Thoracic aorta (tissue), 2 donors: ENCODE measurements at regions not wholly inside any gene's neighbourhood (a gene's known extent, or its start where the extent isn't known, plus 50 kb on each side); places are given as distances from the start of the nearest gene placed in this dataset.

ENCODE experiments used
- ATAC-seq: fragments of 150-250 bp; one replicate; pipeline ENCODE4 v1.8.0; 2017; ENCODE audit warnings: low read depth; ENCODE audit not compliant: insufficient number of reproducible peaks, low FRiP score
- DNase-seq: peaks from one replicate; pipeline ENCODE4 v3.0.0-alpha.2; 2020; ENCODE audit warnings: low spot score
- H3K27ac ChIP-seq, 2 donors: fragments of 200-600 bp; sonication (generic); 1 replicate in 1 of 2; 2 replicates in 1 of 2; pipeline ENCODE4 v1.5.1; 2016; ENCODE audit warnings: mild to moderate bottlenecking in 2 of 2, moderate library complexity in 2 of 2
- H3K27me3 ChIP-seq: fragments of 200-600 bp; sonication (generic); replicated peaks from 2 replicates; pipeline ENCODE4 v1.6.0; 2016; ENCODE audit warnings: mild to moderate bottlenecking; ENCODE audit not compliant: insufficient read depth
- H3K36me3 ChIP-seq: fragments of 200-600 bp; sonication (generic); one replicate; pipeline ENCODE4 v1.5.1; 2016
- H3K4me1 ChIP-seq, 2 donors: fragments of 200-600 bp; sonication (generic); 1 replicate in 1 of 2; 2 replicates in 1 of 2; pipeline versions ENCODE4 v1.5.1 to v1.6.0; 2016; ENCODE audit warnings: low read depth in 2 of 2, mild to moderate bottlenecking in 1 of 2; ENCODE audit not compliant: control insufficient read depth in 1 of 2
- H3K4me3 ChIP-seq: fragments of 200-600 bp; sonication (generic); 2 replicates; pipeline ENCODE4 v1.5.1; 2016; ENCODE audit warnings: mild to moderate bottlenecking
- H3K9me3 ChIP-seq: fragments of 200-600 bp; sonication (generic); 2 replicates; pipeline ENCODE4 v1.5.1; 2016
- CTCF ChIP-seq: fragments of 200-600 bp; sonication (generic); IDR thresholded peaks from one replicate; pipeline ENCODE4 v1.5.1; 2019; ENCODE audit warnings: antibody characterized with exemption

- Histone ChIP-seq H3K27me3 (no peaks in the 10 kb centered on the region), H3K27ac (no peak overlapping the region), H3K36me3 (no peaks in the 10 kb centered on the region), H3K9me3 (no peaks in the 10 kb centered on the region), H3K4me1 (no peaks in the 10 kb centered on the region), H3K4me3 (no peak overlapping the region)
- no peak for TF ChIP-seq CTCF
- DNase-seq = no peak
- ATAC-seq = no peak
Measured at GRCh38 chr12:45621703-45622102, 107.8 kb upstream of the ARID2 start.

- Histone ChIP-seq H3K9me3 (no peaks in the 10 kb centered on the region), H3K27me3 (no peaks in the 10 kb centered on the region), H3K27ac (no peak overlapping the region), H3K36me3 (no peaks in the 10 kb centered on the region), H3K4me3 (no peak overlapping the region), H3K4me1 (no peaks in the 10 kb centered on the region)
- DNase-seq (no peak), ATAC-seq (no peak)
- TF ChIP-seq CTCF = no peak
Measured at GRCh38 chr12:45622210-45622937, 107.1 kb upstream of the ARID2 start.

GRCh38 chr12:45623221-45623620, 106.3 kb upstream of the ARID2 start:
- H3K4me1 ChIP-seq = no peaks in the 10 kb centered on the region
- H3K4me3 ChIP-seq = no peak overlapping the region
- no peaks in the 10 kb centered on the region for H3K9me3 ChIP-seq
- TF ChIP-seq CTCF = no peak
- H3K27me3 ChIP-seq = no peaks in the 10 kb centered on the region
- no peak overlapping the region for H3K27ac ChIP-seq
- DNase-seq = no peak
- ATAC-seq = no peak
- H3K36me3 ChIP-seq = no peaks in the 10 kb centered on the region

GRCh38 chr12:45623940-45624339, 105.6 kb upstream of the ARID2 start:
- no peak overlapping the region for H3K4me3 ChIP-seq
- no peak for DNase-seq
- H3K4me1 ChIP-seq = no peaks in the 10 kb centered on the region
- no peaks in the 10 kb centered on the region for H3K27me3 ChIP-seq
- H3K9me3 ChIP-seq = no peaks in the 10 kb centered on the region
- H3K27ac ChIP-seq = no peak overlapping the region
- TF ChIP-seq CTCF = no peak
- no peaks in the 10 kb centered on the region for H3K36me3 ChIP-seq
- ATAC-seq = no peak

GRCh38 chr12:45626965-45627364, 102.5 kb upstream of the ARID2 start:
- Histone ChIP-seq H3K36me3 (no peaks in the 10 kb centered on the region), H3K9me3 (no peaks in the 10 kb centered on the region), H3K4me1 (no peaks in the 10 kb centered on the region), H3K27ac (no peak overlapping the region), H3K27me3 (no peaks in the 10 kb centered on the region), H3K4me3 (no peak overlapping the region)
- ATAC-seq (no peak), DNase-seq (no peak)
- TF ChIP-seq CTCF = no peak
